Dendritic cell treated with granulocyte-macrophage colony-stimulating factor and Interleukin-4, amounts not matched to agents 40 ng/mL and 50 ng/mL, for 4 days (primary cell): ENCODE measurements at regions not wholly inside any gene's neighbourhood (a gene's known extent, or its start where the extent isn't known, plus 50 kb on each side); places are given as distances from the start of the nearest gene placed in this dataset.

ENCODE experiments used
- H3K27ac Mint-ChIP-seq: one replicate; pipeline ENCODE4 v1.8.0; 2022; ENCODE audit warnings: mild to moderate bottlenecking, mixed read lengths
- H3K27me3 Mint-ChIP-seq: one replicate; pipeline ENCODE4 v1.8.0; 2022; ENCODE audit warnings: mild to moderate bottlenecking, mixed read lengths
- H3K36me3 Mint-ChIP-seq: one replicate; pipeline ENCODE4 v1.8.0; 2022; ENCODE audit warnings: low read depth, mixed read lengths
- H3K4me1 Mint-ChIP-seq: one replicate; pipeline ENCODE4 v1.8.0; 2022; ENCODE audit warnings: low read depth, mixed read lengths
- H3K4me3 Mint-ChIP-seq: one replicate; pipeline ENCODE4 v1.8.0; 2022; ENCODE audit warnings: mild to moderate bottlenecking, moderate library complexity, mixed read lengths
- H3K9me3 Mint-ChIP-seq: one replicate; pipeline ENCODE4 v1.8.0; 2022; ENCODE audit warnings: mixed read lengths
- intact Hi-C: fragments of 100-400 bp; cut with micrococcal nuclease; formaldehyde crosslinking; loops from one replicate; pipeline ENCODE4 v1.15.0; 2022

- Mint-ChIP-seq H3K4me3 (no peak overlapping the region), H3K4me1 (no peaks in the 10 kb centered on the region), H3K36me3 (no peaks in the 10 kb centered on the region), H3K9me3 (peaks cover 17% of the 10 kb centered on the region), H3K27me3 (no peaks in the 10 kb centered on the region), H3K27ac (no peak overlapping the region)
- intact Hi-C loops = no loop called here
Observed at GRCh38 chr5:93164690-93165089, 416.3 kb downstream of the NR2F1-AS1 start.

GRCh38 chr5:93163010-93163663, 417.9 kb downstream of the NR2F1-AS1 start:
- intact Hi-C loops = no loop called here
- Mint-ChIP-seq H3K27me3 (no peaks in the 10 kb centered on the region), H3K9me3 (peaks cover 1% of the 10 kb centered on the region), H3K27ac (no peak overlapping the region), H3K36me3 (no peaks in the 10 kb centered on the region), H3K4me1 (no peaks in the 10 kb centered on the region), H3K4me3 (no peak overlapping the region)

DNA sequence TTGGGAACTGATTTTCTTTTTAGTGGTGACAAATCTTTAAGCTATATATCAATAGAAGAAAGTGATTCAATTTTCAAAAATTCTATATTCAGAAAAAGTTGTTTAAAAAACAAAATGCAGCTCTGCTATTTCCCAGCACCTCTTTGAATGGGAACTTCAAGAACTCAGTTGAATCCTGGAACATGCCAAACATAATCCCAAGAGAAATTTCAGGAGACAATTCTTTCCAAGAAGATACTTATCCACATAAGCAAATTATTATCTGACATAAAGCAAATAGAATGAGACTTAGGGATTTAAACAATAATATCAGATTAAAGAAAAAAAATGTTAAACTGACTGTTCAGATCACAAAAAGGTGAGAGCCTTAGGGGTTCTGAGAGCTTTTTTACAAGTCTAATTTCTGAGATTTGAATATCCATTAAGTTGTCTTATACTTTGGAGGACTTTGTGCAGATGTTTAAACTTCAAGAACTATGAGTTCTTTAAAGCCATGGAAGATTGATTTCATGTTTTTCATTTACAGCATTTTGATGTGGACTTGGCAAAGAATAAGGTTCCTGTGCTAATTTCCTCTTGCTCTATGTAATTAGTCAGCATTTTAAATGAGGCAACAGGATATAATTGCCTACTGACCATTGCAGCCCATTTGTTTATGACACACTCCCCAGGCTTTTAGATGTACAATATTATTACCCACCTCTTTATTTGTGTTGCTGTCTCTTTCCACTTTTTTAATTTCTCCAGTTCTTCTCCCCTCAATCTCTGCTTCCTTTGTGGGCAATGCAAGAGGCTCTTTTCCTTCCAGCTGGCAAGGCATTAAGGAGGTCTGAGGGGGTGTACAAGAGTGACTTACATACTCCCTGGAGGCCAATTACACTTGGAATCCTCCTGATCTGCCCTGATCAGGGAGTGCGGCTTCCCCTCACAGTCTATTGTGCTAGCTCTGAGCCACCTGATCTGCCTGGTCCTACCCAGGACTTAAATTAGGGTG, 419.1 kb downstream of the NR2F1-AS1 start:
- no peaks in the 10 kb centered on the region for H3K27me3 Mint-ChIP-seq
- H3K4me1 Mint-ChIP-seq = no peaks in the 10 kb centered on the region
- no peak overlapping the region for H3K4me3 Mint-ChIP-seq
- no peaks in the 10 kb centered on the region for H3K36me3 Mint-ChIP-seq
- intact Hi-C loops = no loop called here
- H3K9me3 Mint-ChIP-seq = no peaks in the 10 kb centered on the region
- no peak overlapping the region for H3K27ac Mint-ChIP-seq

DNA sequence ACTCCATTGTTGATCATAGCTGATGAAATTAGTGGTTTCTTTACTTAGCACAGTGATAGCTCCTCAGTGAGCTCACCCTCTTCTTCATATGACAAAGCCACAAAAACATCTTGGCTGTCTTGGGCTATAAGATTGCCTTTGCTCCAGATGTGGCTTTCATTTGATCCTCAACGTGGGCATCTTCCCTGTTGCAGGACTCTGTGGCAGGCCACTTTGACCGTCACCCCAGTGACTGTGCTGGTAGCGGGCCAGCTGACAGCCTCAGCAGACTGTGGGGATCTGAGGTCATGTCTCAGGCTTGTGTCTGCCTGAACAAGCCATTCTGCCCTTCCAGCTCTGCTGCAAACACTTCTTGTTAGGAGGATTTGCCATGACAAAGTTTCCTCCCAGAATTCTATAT, 422.2 kb downstream of the NR2F1-AS1 start:
- Mint-ChIP-seq H3K27me3 (no peaks in the 10 kb centered on the region), H3K27ac (no peak overlapping the region), H3K9me3 (no peaks in the 10 kb centered on the region), H3K4me3 (no peak overlapping the region), H3K4me1 (no peaks in the 10 kb centered on the region), H3K36me3 (no peaks in the 10 kb centered on the region)
- intact Hi-C loops = no loop called here

GRCh38 chr5:93156566-93156965, 424.5 kb downstream of the NR2F1-AS1 start:
- Mint-ChIP-seq H3K36me3 (no peaks in the 10 kb centered on the region), H3K4me3 (no peak overlapping the region), H3K27me3 (no peaks in the 10 kb centered on the region), H3K27ac (no peak overlapping the region), H3K4me1 (no peaks in the 10 kb centered on the region), H3K9me3 (no peaks in the 10 kb centered on the region)
- intact Hi-C loops = no loop called here

- H3K9me3 Mint-ChIP-seq = no peaks in the 10 kb centered on the region
- H3K4me1 Mint-ChIP-seq = no peaks in the 10 kb centered on the region
- no peaks in the 10 kb centered on the region for H3K27me3 Mint-ChIP-seq
- no peak overlapping the region for H3K4me3 Mint-ChIP-seq
- intact Hi-C loops = no loop called here
- H3K27ac Mint-ChIP-seq = no peak overlapping the region
- no peaks in the 10 kb centered on the region for H3K36me3 Mint-ChIP-seq
Observed at GRCh38 chr5:93154535-93154934, 426.5 kb downstream of the NR2F1-AS1 start.

- intact Hi-C loops = no loop called here
- no peaks in the 10 kb centered on the region for H3K4me1 Mint-ChIP-seq
- no peaks in the 10 kb centered on the region for H3K27me3 Mint-ChIP-seq
- H3K4me3 Mint-ChIP-seq = no peak overlapping the region
- no peaks in the 10 kb centered on the region for H3K36me3 Mint-ChIP-seq
- H3K27ac Mint-ChIP-seq = no peak overlapping the region
- H3K9me3 Mint-ChIP-seq = no peaks in the 10 kb centered on the region
Observed at GRCh38 chr5:93153461-93153860, 427.6 kb downstream of the NR2F1-AS1 start.

DNA sequence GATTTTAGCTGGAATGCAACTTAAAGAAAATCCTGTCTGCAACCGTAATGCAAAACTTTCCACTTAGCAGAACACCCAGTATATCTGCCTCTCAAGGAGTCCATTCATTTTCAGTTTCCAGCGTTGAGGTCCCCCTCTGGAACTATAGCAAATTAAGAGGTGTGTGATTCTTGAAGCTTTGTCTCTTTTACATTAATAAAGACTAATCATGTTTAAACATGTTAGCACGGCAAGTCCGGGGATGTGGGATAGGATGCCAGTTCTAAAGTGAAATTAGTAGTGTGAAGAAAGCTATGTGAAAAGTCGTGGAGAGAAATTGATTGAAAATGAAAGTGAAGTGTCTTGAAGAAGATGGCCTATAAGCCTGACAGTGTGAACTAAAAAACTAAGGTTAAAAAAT, 429.1 kb downstream of the NR2F1-AS1 start:
- H3K27ac Mint-ChIP-seq = no peak overlapping the region
- H3K9me3 Mint-ChIP-seq = no peaks in the 10 kb centered on the region
- H3K4me1 Mint-ChIP-seq = no peaks in the 10 kb centered on the region
- no peaks in the 10 kb centered on the region for H3K27me3 Mint-ChIP-seq
- intact Hi-C loops = no loop called here
- H3K36me3 Mint-ChIP-seq = no peaks in the 10 kb centered on the region
- H3K4me3 Mint-ChIP-seq = no peak overlapping the region

- H3K9me3 Mint-ChIP-seq = no peaks in the 10 kb centered on the region
- intact Hi-C loops = no loop called here
- no peaks in the 10 kb centered on the region for H3K4me1 Mint-ChIP-seq
- no peaks in the 10 kb centered on the region for H3K36me3 Mint-ChIP-seq
- no peak overlapping the region for H3K4me3 Mint-ChIP-seq
- H3K27ac Mint-ChIP-seq = no peak overlapping the region
- H3K27me3 Mint-ChIP-seq = no peaks in the 10 kb centered on the region
Observed at GRCh38 chr5:93151121-93151520, 429.9 kb downstream of the NR2F1-AS1 start.

- Mint-ChIP-seq H3K36me3 (no peaks in the 10 kb centered on the region), H3K9me3 (peaks cover 4% of the 10 kb centered on the region), H3K27ac (no peak overlapping the region), H3K4me3 (no peak overlapping the region), H3K27me3 (no peaks in the 10 kb centered on the region), H3K4me1 (no peaks in the 10 kb centered on the region)
- intact Hi-C loops = no loop called here
Observed at GRCh38 chr5:93150311-93151012, 430.6 kb downstream of the NR2F1-AS1 start.

- intact Hi-C loops = no loop called here
- H3K4me1 Mint-ChIP-seq = no peaks in the 10 kb centered on the region
- no peaks in the 10 kb centered on the region for H3K36me3 Mint-ChIP-seq
Observed at GRCh38 chr5:93145767-93146166, 435.3 kb downstream of the NR2F1-AS1 start.

GRCh38 chr5:93145019-93145418, 436.0 kb downstream of the NR2F1-AS1 start:
- Mint-ChIP-seq H3K36me3 (no peaks in the 10 kb centered on the region), H3K27me3 (no peaks in the 10 kb centered on the region)
- intact Hi-C loops = no loop called here

More at GRCh38 chr5:93145767-93146166, 435.3 kb downstream of the NR2F1-AS1 start:
- H3K9me3 Mint-ChIP-seq = peaks cover 14% of the 10 kb centered on the region
- H3K4me3 Mint-ChIP-seq = no peak overlapping the region
- H3K27me3 Mint-ChIP-seq = no peaks in the 10 kb centered on the region
- H3K27ac Mint-ChIP-seq = no peak overlapping the region

GRCh38 chr5:93141969-93142368, 439.1 kb downstream of the NR2F1-AS1 start:
- Mint-ChIP-seq H3K27me3 (no peaks in the 10 kb centered on the region), H3K27ac (no peak overlapping the region), H3K36me3 (no peaks in the 10 kb centered on the region), H3K4me3 (no peak overlapping the region), H3K9me3 (peaks cover 28% of the 10 kb centered on the region), H3K4me1 (no peaks in the 10 kb centered on the region)
- intact Hi-C loops = no loop called here

More at GRCh38 chr5:93145019-93145418, 436.0 kb downstream of the NR2F1-AS1 start:
- peaks cover 21% of the 10 kb centered on the region for H3K9me3 Mint-ChIP-seq
- H3K4me1 Mint-ChIP-seq = no peaks in the 10 kb centered on the region
- no peak overlapping the region for H3K27ac Mint-ChIP-seq
- no peak overlapping the region for H3K4me3 Mint-ChIP-seq
